HG03521 (cell line): ENCODE measurements at regions not wholly inside any gene's neighbourhood (a gene's known extent, or its start where the extent isn't known, plus 50 kb on each side); places are given as distances from the start of the nearest gene placed in this dataset.

ENCODE experiments used
- ATAC-seq: cut with Tn5 transposase; IDR thresholded peaks from one replicate; pipeline ENCODE4 v1.9.1; 2021; ENCODE audit warnings: mild to moderate bottlenecking, moderate library complexity; ENCODE audit not compliant: unreplicated experiment

- ATAC-seq, result no peak
These were observed 257.6 kb upstream of the TLE3 start for GRCh38 chr15:70355275-70355795.

GRCh38 chr15:70354346-70354905 is 256.7 kb upstream of the TLE3 start:
- no peak for ATAC-seq

- no peak for ATAC-seq
These were observed 256.1 kb upstream of the TLE3 start for GRCh38 chr15:70353606-70354345.

- ATAC-seq, result no peak
These were observed 254.4 kb upstream of the TLE3 start for GRCh38 chr15:70351941-70352774.

DNA sequence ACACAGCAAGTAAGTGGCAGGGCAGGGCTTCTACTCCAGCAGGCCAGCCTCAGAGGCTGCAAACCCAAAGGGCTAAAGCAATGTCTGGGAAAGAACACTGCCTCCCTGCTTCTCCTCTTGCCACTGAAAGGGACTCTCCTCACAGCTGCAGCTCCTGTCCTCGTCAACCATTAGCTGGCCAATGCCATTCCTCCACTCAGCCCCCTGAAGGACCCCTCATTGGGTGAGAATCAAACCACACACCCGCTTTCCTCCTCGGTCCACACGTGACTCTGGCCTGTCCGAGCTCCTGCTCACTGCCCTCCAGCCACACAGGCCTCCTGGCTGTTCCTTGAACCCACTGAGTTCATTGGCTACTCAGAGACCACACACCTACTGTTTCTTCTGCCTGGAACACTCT is 253.7 kb upstream of the TLE3 start:
- ATAC-seq, result no peak

- ATAC-seq, result no peak
These were observed 251.0 kb upstream of the TLE3 start for GRCh38 chr15:70348581-70349344.

GRCh38 chr15:70348226-70348543 is 250.5 kb upstream of the TLE3 start:
- no peak for ATAC-seq

DNA sequence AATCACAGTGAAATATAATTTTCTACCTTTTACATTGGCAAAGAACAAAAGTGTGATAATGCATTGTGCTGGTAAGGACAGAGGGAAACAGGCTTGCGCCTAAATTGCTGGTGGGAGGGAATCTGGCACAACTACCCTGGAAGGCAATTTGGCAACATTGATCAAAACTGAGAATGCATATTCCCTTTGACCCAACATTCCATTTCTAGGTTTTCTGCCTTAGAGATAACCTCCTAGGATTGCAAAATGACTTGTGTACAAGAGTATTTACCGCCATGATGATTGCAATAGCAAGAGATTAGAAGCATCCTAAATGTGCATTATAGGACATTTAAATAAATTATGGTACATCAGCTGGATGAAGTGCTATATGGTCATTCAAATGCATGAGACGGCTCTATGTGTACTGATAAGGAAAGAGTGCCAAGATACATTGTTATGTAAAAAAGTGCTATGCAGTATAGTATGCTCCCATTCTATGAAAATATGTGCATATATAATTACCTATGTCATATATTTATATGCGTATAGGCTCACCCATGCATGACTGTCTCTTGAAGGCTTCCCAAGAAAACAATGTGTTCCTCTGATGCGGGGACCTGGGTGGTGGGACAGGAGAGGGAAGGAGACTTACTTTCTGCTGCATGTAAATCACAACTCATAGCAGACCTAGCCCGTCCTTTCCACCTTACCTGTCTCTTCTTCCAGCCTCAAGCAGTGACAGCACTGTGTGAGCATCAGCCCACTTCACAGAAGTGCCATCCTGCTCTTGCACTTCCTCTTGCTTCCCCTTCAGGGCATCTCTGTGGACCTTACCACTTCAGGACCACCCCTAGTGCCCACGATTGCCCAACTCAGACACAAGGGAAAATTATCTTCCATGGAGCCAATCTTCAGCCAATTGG is 249.9 kb upstream of the TLE3 start:
- no peak for ATAC-seq

DNA sequence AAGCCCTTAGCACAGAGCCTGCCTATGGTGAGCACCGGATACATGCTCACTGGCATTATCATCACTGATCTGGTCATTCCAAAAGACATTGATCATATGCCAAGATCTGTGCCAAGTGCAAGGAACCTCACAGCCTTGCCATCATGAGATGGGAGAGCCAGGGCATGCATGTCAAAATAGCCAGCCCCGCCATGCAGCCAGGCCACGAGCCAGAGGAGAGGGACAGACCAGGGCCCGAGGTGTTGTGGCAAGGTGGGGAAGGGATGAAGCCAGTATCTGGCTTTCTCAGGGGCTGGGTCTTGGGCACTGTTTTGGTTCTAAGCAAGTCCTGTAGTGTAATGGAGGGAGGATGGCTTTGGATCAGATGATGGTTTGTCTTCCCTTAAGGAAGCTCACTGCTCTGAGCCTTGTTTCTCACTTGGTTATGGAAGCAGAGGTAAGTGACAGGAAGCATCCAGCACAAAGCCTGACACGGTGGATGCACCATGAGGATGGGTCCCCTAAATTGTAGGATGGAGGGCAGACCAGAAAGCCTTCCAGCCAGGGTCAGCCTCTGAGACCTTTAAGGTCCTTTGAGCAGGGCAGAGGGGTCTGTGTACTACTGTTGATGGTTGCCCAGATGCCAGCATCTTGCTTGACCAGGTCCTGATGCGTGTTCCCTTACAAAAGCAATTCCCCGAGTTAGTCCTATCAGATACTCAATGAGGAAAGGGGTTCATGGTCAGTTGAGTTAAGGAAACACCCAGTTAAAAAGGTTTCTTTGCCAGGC is 247.7 kb upstream of the TLE3 start:
- ATAC-seq, result no peak

GRCh38 chr15:70344666-70345065 is 246.9 kb upstream of the TLE3 start:
- ATAC-seq, result no peak

GRCh38 chr15:70343961-70344621 is 246.4 kb upstream of the TLE3 start:
- ATAC-seq, result no peak

DNA sequence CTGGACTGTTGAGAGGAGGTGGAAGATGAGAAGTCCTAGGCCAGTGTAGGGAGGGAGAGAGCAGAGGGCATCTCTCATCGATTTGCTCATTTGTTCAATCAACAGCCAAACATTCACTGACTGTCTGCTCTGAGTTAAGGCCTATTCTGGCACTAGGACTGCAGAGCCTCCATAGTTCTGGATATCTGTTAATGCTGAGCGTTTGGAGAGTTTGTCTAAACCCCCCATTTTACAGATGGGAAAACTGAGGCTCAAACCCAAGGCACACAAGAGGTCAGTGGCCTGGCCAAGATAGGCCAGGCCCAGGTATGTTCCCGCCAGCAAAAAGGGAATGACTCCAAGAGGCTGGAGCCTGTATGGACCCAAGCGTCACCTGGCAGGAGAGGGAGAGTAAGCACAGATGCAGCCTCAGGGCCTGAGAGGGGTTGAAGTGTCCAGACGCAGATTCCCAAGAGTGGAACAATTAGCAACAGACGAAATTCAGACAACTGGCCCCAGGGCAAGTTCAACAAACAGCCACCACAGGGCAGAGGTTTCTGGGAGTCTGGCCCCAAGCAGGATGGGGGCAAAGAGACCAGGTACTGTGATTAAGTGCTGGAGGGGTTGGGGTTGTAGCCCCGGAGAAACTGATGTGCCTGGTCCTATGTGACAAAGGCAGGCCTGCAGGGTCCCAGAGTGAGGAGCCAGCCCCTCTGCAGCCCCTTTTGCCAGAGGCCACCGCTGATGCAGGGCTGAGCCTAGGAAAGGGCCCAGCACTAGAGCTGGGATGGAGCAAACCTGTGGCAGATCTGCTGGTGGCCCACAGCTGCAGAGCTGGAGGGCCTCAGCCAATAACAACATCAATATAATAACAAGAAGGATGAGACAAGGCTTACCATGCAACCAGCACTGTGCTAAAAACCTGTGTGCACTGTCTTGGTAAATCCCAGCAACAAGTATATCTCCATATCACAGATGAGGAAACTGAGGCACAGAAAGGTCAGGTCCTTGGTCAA is 245.1 kb upstream of the TLE3 start:
- ATAC-seq, result no peak

- ATAC-seq, result no peak
These were observed 244.4 kb upstream of the TLE3 start for GRCh38 chr15:70342141-70342540.

DNA sequence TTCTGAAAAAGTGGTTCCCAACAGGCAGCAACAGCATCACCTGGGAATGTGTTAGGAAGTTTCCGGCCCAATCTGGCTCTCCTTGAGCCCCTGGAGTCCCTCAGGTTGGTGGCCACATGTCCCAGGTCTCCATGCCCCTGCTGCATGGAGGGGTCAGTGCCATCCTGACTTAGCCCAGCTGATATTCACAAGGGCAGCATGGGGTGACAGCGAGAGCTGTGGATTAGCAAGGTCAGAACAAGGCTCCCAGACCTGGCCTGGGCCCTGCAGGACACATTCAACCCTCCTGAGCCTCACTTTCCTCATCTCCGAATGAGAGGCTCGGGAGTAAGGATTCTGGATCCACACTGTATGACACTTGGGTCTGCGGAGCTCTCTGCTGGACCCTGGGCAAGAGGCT is 243.8 kb upstream of the TLE3 start:
- no peak for ATAC-seq

GRCh38 chr15:70340494-70340870 is 242.8 kb upstream of the TLE3 start:
- ATAC-seq, result no peak

- ATAC-seq, result no peak
These were observed 242.1 kb upstream of the TLE3 start for GRCh38 chr15:70339571-70340493.
